ENCODE measurements at regions not wholly inside any gene's neighbourhood (a gene's known extent, or its start where the extent isn't known, plus 50 kb on each side); places are given as distances from the start of the nearest gene placed in this dataset.

DNA sequence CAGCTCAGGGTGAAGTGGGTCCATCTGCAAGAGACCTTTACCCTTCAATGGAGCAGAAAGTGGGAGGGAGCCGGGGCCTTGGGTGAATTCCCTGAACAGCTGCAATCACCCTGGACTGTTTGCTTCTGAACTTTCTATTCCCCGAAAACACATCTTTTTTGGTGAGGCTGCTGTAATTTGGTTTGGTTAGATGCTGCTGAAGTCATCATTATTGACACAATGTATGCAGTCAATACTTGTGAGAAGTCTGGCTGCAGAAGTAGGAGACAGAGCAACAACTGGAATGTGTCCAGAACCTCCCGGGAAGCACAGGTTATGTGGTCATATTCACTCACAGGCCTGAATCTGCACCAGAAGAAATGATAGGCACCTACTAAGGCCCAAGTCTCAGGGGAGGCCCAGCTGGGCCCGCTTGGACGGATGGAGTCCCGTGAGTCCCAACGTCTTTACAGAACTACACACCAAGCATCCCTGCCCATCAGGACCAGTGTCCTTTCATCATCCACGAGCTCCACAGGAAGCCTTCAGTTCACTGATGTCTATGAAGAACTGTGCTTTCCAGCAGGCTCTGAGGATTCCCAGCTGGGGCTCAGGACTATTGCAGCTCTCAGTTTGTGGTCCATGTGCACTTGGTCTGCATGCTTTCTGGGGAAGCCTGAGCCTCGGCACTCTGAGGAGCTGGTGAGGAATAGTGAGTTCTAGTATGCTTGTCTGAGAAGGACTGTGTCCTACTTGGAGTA lies 177.6 kb downstream of the THBS2 start:
- Histone ChIP-seq H2AK5ac (ENCODE audit: low read depth, low read length) (peak overlapping the region; percentile 54), H3K27ac (ENCODE audit: insufficient read depth, low read length) (peak overlapping the region; percentile 56; the same call in 1 of the 2 replicates), H3K4me2 (ENCODE audit: low read depth, low read length) (no peak overlapping the region; the same call in 1 of the 2 replicates), H3K18ac (ENCODE audit: low read depth, low read length) (peak overlapping the region; percentile 21; the same call in 1 of the 2 replicates), H3K9ac (ENCODE audit: low read depth, low read length) (no peak overlapping the region), H3K56ac (ENCODE audit: extremely low read depth, insufficient read depth, low read length) (no peak overlapping the region), H2BK20ac (ENCODE audit: low read depth, low read length) (peak overlapping the region; percentile 39), H4K8ac (ENCODE audit: low read depth in 2 of 2, low read length in 2 of 2) (peak overlapping the region; percentile 18 to 60; a peak in 3 of 4 replicates), H3K14ac (replicated peaks; ENCODE audit: low read depth, low read length) (peak overlapping the region; percentile 51), H3K36me3 (ENCODE audit: control insufficient read depth, insufficient read depth, low read length) (no peaks in the 10 kb centered on the region), H2AK9ac (replicated peaks; ENCODE audit: low read depth, low read length, poor library complexity) (peak overlapping the region; percentile 31), H2BK120ac (ENCODE audit: low read depth, low read length) (peak overlapping the region; percentile 73), H3K4ac (ENCODE audit: low read depth, low read length) (peak overlapping the region; percentile 64), H3K23ac (ENCODE audit: low read depth, low read length) (peak overlapping the region; percentile 50; the same call in 1 of the 2 replicates), H2AFZ (replicated peaks; ENCODE audit: low read length, poor library complexity) (no peak overlapping the region), H3K4me3 (ENCODE audit: insufficient read depth, low read depth, low read length) (no peak overlapping the region), H3K27me3 (ENCODE audit: control insufficient read depth, insufficient read depth, low read length) (no peaks in the 10 kb centered on the region), H4K20me1 (ENCODE audit: insufficient read depth, low read length) (no peaks in the 10 kb centered on the region), H3K79me1 (ENCODE audit: low read depth in 1 of 2, low read length in 2 of 2) (no peaks in the 10 kb centered on the region), H2BK5ac (ENCODE audit: low read depth, low read length, poor library complexity, severe bottlenecking) (no peak overlapping the region), H3K9me1 (ENCODE audit: insufficient read depth, low read length) (peaks cover 18% of the 10 kb centered on the region), H3K9me3 (ENCODE audit: control insufficient read depth, insufficient read depth, low read length) (no peaks in the 10 kb centered on the region), H3K4me1 (ENCODE audit: control insufficient read depth, insufficient read depth, low read length) (peaks cover 25% of the 10 kb centered on the region), H4K91ac (ENCODE audit: insufficient read depth, low read depth, low read length) (peak overlapping the region; percentile 31; the same call in 1 of the 2 replicates), H4K5ac (ENCODE audit: low read depth, low read length) (no peak overlapping the region; the same call in 1 of the 2 replicates), H2BK15ac (ENCODE audit: low read depth, low read length) (peak overlapping the region; percentile 42; the same call in 2 of the 3 replicates)
- ChIA-PET POLR2A (ENCODE audit: unreplicated experiment) (no interaction called here), CTCF (interaction anchor here (1.1 kb wide), 1 partner anchor 11 kb away, joined by 3 read pairs; no protein-coding TSS in a partner anchor)
- ATAC-seq (ENCODE audit: low read depth), result no peak
- DNase-seq, result no peak
- in situ Hi-C loops (cut with MboI; ENCODE audit: low sequenced_read_pairs), result no loop called here
- dilution Hi-C loops (cut with HindIII; ENCODE audit: low sequenced_read_pairs, unreplicated experiment), result no loop called here
- BruUV-seq (replicated peaks), result no TSS peak
- WGBS, 2 experiments (ENCODE audit: extremely low coverage in 2 of 2, insufficient read length in 1 of 2), result no CpG with 5 or more reads among the region's 9 CpGs
- intact Hi-C loops (cut with micrococcal nuclease), result loop anchor here (2.0 to 10.0 kb wide), 5 partner anchors 69 to 449 kb away; partner anchors contain the start of gene THBS2
- TF ChIP-seq, protein P1, sequence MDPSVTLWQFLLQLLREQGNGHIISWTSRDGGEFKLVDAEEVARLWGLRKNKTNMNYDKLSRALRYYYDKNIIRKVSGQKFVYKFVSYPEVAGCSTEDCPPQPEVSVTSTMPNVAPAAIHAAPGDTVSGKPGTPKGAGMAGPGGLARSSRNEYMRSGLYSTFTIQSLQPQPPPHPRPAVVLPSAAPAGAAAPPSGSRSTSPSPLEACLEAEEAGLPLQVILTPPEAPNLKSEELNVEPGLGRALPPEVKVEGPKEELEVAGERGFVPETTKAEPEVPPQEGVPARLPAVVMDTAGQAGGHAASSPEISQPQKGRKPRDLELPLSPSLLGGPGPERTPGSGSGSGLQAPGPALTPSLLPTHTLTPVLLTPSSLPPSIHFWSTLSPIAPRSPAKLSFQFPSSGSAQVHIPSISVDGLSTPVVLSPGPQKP (IDR thresholded peaks at IDR 0.05; ENCODE audit: borderline replicate concordance, low read depth, low read length), result no peak
- TF ChIP-seq, protein P2, sequence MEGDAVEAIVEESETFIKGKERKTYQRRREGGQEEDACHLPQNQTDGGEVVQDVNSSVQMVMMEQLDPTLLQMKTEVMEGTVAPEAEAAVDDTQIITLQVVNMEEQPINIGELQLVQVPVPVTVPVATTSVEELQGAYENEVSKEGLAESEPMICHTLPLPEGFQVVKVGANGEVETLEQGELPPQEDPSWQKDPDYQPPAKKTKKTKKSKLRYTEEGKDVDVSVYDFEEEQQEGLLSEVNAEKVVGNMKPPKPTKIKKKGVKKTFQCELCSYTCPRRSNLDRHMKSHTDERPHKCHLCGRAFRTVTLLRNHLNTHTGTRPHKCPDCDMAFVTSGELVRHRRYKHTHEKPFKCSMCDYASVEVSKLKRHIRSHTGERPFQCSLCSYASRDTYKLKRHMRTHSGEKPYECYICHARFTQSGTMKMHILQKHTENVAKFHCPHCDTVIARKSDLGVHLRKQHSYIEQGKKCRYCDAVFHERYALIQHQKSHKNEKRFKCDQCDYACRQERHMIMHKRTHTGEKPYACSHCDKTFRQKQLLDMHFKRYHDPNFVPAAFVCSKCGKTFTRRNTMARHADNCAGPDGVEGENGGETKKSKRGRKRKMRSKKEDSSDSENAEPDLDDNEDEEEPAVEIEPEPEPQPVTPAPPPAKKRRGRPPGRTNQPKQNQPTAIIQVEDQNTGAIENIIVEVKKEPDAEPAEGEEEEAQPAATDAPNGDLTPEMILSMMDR (conservative IDR thresholded peaks at IDR 0.05; ENCODE audit: low read depth, low read length), result no peak
- TF ChIP-seq MAFK (IDR thresholded peaks at IDR 0.05; ENCODE audit: low read depth, low read length), result no peak
- no peak for TF ChIP-seq MXI1 (IDR thresholded peaks at IDR 0.05; ENCODE audit: borderline replicate concordance, low read depth, low read length)
- no peak for TF ChIP-seq CEBPB (IDR thresholded peaks at IDR 0.05; ENCODE audit: low read depth, low read length)
- TF ChIP-seq FOS (IDR thresholded peaks at IDR 0.05; ENCODE audit: low read depth, low read length), result no peak
- no peak for TF ChIP-seq RFX5 (IDR thresholded peaks at IDR 0.05; ENCODE audit: low read depth, low read length)
- no peak for TF ChIP-seq MAZ (IDR thresholded peaks at IDR 0.05; ENCODE audit: borderline replicate concordance, low read depth, low read length)
- TF ChIP-seq RAD21 (IDR thresholded peaks at IDR 0.05; ENCODE audit: low read length), result no peak
- no peak for TF ChIP-seq POLR2A (IDR thresholded peaks at IDR 0.05; ENCODE audit: low read depth, low read length)
- TF ChIP-seq BHLHE40 (IDR thresholded peaks at IDR 0.05; ENCODE audit: low read depth, low read length), result no peak
- TF ChIP-seq, protein P3, sequence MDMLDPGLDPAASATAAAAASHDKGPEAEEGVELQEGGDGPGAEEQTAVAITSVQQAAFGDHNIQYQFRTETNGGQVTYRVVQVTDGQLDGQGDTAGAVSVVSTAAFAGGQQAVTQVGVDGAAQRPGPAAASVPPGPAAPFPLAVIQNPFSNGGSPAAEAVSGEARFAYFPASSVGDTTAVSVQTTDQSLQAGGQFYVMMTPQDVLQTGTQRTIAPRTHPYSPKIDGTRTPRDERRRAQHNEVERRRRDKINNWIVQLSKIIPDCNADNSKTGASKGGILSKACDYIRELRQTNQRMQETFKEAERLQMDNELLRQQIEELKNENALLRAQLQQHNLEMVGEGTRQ (IDR thresholded peaks at IDR 0.05; ENCODE audit: low read depth, low read length), result no peak
- no peak for TF ChIP-seq RCOR1 (IDR thresholded peaks at IDR 0.05; ENCODE audit: insufficient replicate concordance, low read length)
- no peak for TF ChIP-seq NFE2L2 (IDR thresholded peaks at IDR 0.05; ENCODE audit: low read depth, low read length)
- no peak for TF ChIP-seq SMC3 (IDR thresholded peaks at IDR 0.05; ENCODE audit: low read depth, low read length)
